Stimulated activated CD8-positive, alpha-beta memory T cell treated with anti-CD3 and anti-CD28 coated beads, Interleukin-12 subunit alpha, Interleukin-12 subunit beta, amount 100 ng/mL, for 1 hour (primary cell): ENCODE measurements at regions not wholly inside any gene's neighbourhood (a gene's known extent, or its start where the extent isn't known, plus 50 kb on each side); places are given as distances from the start of the nearest gene placed in this dataset.

Source experiments
- DNase-seq: peaks from one replicate; pipeline ENCODE4 v3.0.0-alpha.2; 2020; ENCODE audit warnings: low read depth

GRCh38 chr18:25647404-25647803 lies 295.4 kb upstream of the ZNF521 start:
- DNase-seq: no peak

DNA sequence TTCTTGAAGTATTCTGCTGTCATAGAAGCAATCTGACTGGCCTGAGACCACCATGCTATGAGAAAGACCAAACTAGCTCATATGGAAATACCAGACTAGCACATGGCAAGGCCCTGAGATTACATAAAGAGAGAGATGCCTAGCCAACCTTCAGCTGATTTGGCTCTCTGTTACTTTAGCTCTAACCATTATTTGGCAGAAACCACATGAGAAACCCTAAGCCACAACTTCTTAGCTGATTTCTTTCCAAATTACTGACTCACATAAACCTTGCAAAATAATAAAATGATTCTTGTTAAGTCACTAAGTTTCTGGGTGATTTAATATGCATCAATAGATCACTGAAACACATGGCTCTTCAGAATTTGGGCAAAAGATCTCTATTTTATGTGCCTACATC lies 295.0 kb upstream of the ZNF521 start:
- no peak for DNase-seq

DNA sequence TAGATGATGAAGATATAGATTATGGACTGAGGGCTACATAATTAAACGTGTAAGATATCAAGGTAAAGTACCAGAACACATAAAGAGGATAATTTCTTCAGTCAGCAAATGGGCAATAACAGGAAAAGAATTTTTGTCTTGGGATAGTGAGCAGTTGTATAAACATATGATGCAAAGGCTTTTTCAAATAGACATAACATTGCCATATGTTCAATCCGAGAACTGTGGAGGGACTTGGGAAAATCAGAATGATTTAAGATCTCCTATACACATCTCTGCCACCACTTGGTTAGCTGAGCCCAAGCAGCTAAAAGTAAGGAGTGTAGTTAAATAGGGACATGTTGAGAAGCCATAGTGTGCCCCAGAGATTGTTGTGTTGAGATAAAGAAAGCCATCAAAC lies 287.6 kb upstream of the ZNF521 start:
- DNase-seq: no peak

GRCh38 chr18:25633563-25633962 lies 281.6 kb upstream of the ZNF521 start:
- DNase-seq: no peak

DNA sequence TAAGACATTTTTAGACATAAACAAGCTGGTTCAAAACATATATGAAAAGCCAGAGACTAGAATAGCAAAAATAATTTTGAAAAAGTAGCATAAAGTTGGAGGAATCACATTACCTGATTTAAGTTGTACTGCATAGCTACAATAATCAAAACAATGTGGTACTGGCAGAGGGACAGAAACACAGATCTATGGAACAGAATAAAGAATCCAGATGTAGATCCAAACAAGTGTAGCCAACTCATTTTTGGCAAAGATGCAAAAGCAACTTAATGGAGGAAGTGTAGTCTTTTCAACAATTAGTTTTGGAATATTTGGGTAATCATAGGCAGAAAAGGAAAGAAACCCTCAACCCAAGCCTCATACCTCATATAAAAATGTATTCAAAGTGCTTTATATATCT lies 278.7 kb upstream of the ZNF521 start:
- no peak for DNase-seq

- no peak for DNase-seq
These were observed 269.7 kb upstream of the ZNF521 start for GRCh38 chr18:25621682-25622081.

DNA sequence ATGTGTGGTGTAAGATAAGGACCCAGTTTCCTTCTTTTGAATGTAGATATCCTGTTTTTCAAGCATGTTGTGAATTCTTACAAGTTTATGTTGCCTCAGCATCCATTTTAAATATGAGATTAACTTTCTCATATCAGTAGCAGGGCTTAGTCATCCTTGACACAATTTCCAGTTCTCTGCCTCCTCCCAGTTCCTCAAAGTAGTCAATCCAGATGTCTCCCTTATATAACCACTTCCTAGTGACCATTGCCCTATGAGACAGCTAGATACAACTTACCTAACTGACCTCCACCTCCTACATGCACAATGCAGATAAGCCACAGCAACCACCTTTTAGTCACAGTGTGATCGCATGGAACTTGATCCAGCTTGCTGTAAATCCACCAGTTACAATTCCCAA lies 269.2 kb upstream of the ZNF521 start:
- DNase-seq: no peak

DNA sequence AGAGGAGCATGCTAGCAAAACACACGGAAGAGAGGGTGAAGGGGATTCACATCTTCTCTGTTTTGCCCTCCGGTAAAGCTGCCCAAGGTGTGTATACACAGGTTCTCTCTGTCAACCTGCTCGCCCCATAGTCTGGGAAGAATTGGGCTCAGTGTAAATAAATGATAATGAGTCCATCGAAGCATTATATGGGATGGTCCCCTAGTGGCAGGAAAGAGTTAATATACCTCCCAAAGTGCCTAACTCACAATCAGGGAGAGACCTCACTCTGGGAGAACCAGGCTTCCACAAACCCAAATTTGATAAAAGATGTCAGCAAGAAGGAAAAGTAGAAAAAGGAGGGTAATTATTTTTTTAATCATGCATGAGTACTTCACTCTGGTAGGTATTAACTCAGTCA lies 262.2 kb upstream of the ZNF521 start:
- DNase-seq: no peak

GRCh38 chr18:25612466-25612865 lies 260.5 kb upstream of the ZNF521 start:
- DNase-seq: no peak

GRCh38 chr18:25608091-25608490 lies 256.1 kb upstream of the ZNF521 start:
- DNase-seq: no peak

DNA sequence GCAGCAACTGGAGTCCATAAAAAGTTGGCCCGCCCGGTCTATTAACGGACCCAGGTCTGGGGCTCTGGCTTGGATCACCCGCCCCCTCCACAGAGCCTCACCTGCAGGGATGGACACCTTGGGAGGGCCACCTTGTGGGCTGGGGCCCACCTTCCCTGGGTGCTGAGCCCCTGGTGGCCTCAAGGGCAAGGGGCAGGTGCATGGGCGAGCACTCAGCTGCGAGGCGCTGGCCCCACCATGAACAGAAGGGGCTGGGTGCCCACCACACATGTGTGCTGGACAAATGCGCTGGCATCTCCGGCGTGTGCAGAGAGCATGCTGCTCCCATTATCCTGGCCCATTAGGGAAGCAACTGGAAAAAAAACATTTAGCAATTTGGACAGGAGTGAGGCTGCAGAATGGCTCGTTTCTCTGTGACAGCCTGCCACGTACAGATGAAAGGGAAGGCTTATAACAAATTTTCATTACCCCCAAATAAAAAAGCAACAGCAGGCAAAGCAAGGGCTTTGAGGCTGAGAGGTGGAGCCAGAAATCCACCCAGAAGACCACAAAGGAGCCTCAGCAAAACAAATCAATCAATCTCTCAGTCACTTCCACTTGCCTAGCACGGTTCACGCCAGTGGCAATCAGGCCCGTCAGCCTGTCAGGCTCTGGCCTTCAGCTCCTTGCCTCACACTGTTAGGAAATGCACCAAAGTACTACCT lies 253.1 kb upstream of the ZNF521 start:
- DNase-seq: no peak

DNA sequence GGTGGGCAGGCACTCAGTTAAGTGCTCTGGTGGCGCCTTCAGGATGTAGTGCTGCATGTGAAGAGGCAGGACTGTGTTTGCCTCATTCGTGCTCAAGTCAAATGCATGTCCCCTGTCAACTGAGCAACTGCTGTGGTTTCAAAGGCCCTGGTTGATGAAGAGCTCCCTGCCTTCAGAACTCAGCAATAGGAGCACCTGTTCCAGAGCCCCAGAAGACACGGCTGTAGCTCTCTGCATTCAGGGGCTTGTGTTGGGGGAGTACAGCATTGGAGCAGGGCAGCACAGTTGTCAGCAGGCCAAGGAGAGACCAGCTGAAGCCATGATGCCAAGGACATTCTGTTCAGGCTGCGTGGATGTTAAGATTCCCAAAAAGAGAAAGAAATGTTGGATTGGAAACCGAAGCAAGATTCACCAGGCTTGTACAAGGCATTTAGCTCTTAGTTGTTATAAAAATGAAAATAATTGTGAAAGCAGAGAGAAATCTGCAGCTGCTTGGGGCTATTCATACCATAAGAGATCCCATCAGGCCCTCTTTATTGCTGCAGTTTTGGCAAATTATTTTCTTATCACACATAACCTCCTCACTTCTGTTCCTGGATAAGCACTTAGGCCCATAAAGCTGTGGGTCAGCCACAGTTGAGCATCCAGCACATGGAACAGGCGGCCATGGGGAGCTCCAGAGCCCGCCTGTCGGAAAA lies 252.4 kb upstream of the ZNF521 start:
- DNase-seq: no peak

- DNase-seq: no peak
These were observed 247.5 kb upstream of the ZNF521 start for GRCh38 chr18:25599443-25599842.

DNA sequence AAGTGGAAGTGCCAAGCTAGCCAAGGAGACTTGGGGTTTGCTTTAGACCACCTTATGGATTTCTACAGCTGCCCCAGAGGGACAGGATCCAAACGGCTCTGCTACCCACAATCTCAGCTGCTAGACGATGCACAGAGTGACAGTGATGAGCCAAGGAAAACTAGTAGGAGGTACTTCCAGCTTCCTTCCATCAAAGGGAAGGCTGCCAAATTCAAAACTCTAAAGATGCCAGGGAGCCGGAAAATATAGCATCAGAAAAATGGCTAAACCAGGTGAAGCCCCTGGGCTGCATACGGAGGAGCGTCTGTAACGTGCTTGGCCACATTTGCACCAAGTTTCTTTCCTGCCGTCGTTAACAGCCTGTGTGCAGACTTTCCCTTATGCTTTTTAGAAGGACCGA lies 245.5 kb upstream of the ZNF521 start:
- no peak for DNase-seq

DNA sequence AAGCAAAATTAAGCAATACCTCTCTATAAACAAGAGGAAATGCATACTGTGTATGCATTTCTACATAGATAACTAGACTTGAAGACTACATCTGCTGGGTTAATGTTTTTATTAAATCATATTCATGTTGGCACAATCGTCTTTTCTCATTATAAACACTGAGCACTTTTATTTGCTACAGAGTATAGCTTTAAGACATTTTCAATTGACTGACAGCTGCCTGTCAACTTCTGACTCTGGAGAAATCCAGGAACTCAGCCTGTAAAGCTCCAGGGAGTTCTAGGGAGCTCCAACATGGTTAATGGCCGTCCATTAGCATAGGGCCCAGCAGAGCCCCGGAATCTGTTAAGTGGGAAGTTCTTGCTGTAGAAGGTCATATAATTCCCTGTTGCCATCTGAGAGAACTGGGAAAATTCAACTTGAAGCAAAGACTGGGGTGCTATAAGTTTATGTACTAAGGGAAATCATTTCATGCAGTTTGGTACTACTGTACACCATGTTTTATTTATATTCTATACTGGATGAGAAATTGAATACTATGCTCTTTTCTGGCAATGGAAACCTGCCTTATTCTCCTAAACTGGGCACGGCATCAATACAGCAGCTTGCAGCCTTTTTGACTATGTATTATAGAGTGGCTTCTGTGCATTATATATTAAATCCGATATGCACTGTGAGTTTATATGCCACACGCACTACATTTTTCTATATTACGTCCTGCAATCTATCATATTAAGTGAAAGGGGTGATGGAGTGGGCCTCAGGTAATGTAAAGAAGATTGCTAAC lies 243.5 kb upstream of the ZNF521 start:
- DNase-seq: no peak

GRCh38 chr18:25594351-25594750 lies 242.4 kb upstream of the ZNF521 start:
- DNase-seq: no peak

DNA sequence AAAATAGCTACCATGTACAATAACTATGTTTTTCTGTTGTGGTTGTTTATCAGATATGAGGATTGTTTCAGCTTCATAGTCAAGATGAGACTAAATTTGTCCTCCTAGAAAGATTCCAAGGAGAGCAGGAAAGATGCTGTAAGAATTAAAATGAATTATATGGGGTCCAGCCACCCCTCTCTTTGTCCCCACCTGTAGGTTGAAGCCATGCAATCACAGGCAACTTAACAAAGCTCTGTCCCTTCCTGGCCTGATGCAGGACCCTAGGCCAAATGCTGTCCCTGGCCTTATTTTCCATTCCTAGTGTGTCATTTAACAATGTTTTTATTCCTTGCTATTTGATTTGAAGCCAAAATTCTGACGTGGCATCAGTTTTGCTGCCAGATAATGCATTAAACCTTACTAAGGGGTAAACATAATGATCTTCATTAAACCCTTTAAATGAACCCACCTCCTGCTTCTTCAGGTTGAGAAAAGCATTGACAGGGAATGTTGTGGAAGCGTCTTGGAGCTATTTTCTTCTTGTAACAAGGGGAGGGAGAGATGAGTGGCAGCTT lies 240.9 kb upstream of the ZNF521 start:
- no peak for DNase-seq

DNA sequence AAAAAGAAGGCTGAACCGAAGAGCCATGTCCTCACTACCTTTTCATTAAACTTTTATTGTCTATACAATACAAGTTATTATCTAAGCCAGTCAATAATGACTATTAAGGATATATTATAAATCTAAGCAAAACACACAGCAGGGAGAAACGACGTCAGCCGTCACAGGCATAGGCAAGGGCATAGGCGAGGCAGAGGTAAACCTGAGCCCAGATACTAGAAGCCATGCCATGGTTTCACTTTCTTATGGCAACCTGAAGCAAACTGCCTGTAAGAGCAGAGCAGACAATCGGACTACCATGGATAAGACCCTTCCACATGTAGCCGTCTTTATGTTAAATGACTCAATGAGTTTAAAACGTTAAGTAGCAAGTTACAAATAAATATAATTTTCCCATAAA lies 238.5 kb upstream of the ZNF521 start:
- DNase-seq: no peak

GRCh38 chr18:25587545-25587944 lies 235.6 kb upstream of the ZNF521 start:
- no peak for DNase-seq

GRCh38 chr18:25568986-25569385 lies 217.0 kb upstream of the ZNF521 start:
- no peak for DNase-seq

- DNase-seq: no peak
These were observed 212.1 kb upstream of the ZNF521 start for GRCh38 chr18:25563816-25564683.

DNA sequence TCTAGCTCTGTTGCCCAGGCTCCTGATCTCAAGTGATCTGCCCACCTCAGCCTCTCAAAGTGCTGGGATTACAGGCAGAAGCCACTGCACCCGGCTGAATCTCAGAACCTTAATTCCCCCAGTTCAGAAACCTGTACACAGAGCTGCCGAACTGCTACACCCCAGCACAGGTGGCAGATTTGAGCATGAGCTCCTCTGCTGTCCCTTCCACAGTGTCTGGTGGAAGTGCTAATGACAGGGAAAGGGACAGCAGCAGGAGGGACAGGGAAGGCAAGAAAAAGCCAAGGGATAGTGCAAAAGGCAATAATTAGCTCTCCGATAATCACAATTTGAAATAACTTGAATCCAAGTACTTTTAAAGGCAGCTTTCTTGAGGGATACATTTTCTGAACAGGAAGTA lies 211.4 kb upstream of the ZNF521 start:
- DNase-seq: no peak
